ENCODE measurements at regions not wholly inside any gene's neighbourhood (a gene's known extent, or its start where the extent isn't known, plus 50 kb on each side); places are given as distances from the start of the nearest gene placed in this dataset.

GRCh38 chr2:125169764-125170146 is 1144.7 kb downstream of the CNTNAP5 start:
- Histone ChIP-seq H3K27ac (ENCODE audit: low read depth in 1 of 2, low read length in 2 of 2) (no peak overlapping the region), H3K27me3 (ENCODE audit: control insufficient read depth in 4 of 4, insufficient read depth in 4 of 4, low read length in 3 of 4) (no peaks in the 10 kb centered on the region), H3K36me3 (ENCODE audit: control insufficient read depth in 4 of 4, insufficient read depth in 3 of 4, low read depth in 1 of 4, low read length in 3 of 4) (no peaks in the 10 kb centered on the region), H3K9me3 (ENCODE audit: control insufficient read depth in 4 of 4, low read length in 3 of 4) (no peaks in the 10 kb centered on the region), H3K4me3 (ENCODE audit: low read depth in 1 of 3, low read length in 3 of 3) (no peak overlapping the region), H3K4me1 (ENCODE audit: control insufficient read depth in 4 of 4, insufficient read depth in 4 of 4, low read length in 3 of 4) (no peaks in the 10 kb centered on the region), H3K9ac (ENCODE audit: low read depth in 1 of 2, low read length in 2 of 2) (no peak overlapping the region)
- DNase-seq (ENCODE audit: low spot score), result no peak
- 95% methylated on average over 3 of the region's 3 CpGs for WGBS
- TF ChIP-seq ZBTB33 (IDR thresholded peaks at IDR 0.05) (no peak), FOXA1 (IDR thresholded peaks at IDR 0.05) (no peak), HNF4G (IDR thresholded peaks at IDR 0.05) (no peak), EGR1 (IDR thresholded peaks at IDR 0.05; ENCODE audit: low read depth in 2 of 2) (no peak), RXRA (IDR thresholded peaks at IDR 0.05) (no peak), MAX (IDR thresholded peaks at IDR 0.05) (no peak), SP1 (IDR thresholded peaks at IDR 0.05) (no peak), NR2F2 (IDR thresholded peaks at IDR 0.05) (no peak), CTCF (IDR thresholded peaks at IDR 0.05; ENCODE audit: low read depth, low read length, missing input control) (no peak), RAD21 (IDR thresholded peaks at IDR 0.05) (no peak), HNF4A (conservative IDR thresholded peaks at IDR 0.05) (no peak), GABPA (IDR thresholded peaks at IDR 0.05 in 1 of 2, conservative IDR thresholded peaks at IDR 0.05 in 1 of 2) (no peak), REST (IDR thresholded peaks at IDR 0.05) (no peak)
- TF ChIP-seq, protein P1, sequence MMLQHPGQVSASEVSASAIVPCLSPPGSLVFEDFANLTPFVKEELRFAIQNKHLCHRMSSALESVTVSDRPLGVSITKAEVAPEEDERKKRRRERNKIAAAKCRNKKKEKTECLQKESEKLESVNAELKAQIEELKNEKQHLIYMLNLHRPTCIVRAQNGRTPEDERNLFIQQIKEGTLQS (IDR thresholded peaks at IDR 0.05), result no peak

DNA sequence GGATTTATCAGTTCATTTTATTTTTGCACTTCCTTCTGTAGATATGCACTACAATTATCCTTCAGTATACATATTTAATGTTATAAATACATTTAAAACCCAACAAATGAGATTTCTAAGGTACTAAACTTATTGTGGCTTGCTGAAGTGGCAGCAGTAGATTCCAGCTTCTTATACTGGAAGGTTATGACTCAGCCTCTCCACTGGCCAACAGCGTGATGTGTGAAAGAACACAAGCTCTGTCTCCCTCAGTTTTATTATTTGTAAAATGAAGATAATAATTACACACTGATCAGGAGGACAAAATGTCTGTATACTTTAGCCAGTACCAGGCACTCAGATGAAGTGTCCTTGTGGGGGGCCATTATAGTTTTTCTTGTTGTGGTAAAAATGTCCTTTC is 1147.1 kb downstream of the CNTNAP5 start:
- Histone ChIP-seq H3K4me3 (ENCODE audit: low read depth in 1 of 3, low read length in 3 of 3) (no peak overlapping the region), H3K4me1 (ENCODE audit: control insufficient read depth in 4 of 4, insufficient read depth in 4 of 4, low read length in 3 of 4) (no peaks in the 10 kb centered on the region), H3K9me3 (ENCODE audit: control insufficient read depth in 4 of 4, low read length in 3 of 4) (peaks cover 0 to 5% (median under 1%) of the 10 kb centered on the region in 4 donors), H3K27me3 (ENCODE audit: control insufficient read depth in 4 of 4, insufficient read depth in 4 of 4, low read length in 3 of 4) (no peaks in the 10 kb centered on the region), H3K36me3 (ENCODE audit: control insufficient read depth in 4 of 4, insufficient read depth in 3 of 4, low read depth in 1 of 4, low read length in 3 of 4) (no peaks in the 10 kb centered on the region), H3K9ac (ENCODE audit: low read depth in 1 of 2, low read length in 2 of 2) (no peak overlapping the region), H3K27ac (ENCODE audit: low read depth in 1 of 2, low read length in 2 of 2) (no peak overlapping the region)
- TF ChIP-seq GABPA (IDR thresholded peaks at IDR 0.05 in 1 of 2, conservative IDR thresholded peaks at IDR 0.05 in 1 of 2), result no peak
- DNase-seq (ENCODE audit: low spot score), result no peak
- 91% methylated on average over 1 of the region's 1 CpG for WGBS
